ENCODE measurements at regions not wholly inside any gene's neighbourhood (a gene's known extent, or its start where the extent isn't known, plus 50 kb on each side); places are given as distances from the start of the nearest gene placed in this dataset.

- H3K4me1 ChIP-seq, result peaks cover 0 to 21% (median 17%) of the 10 kb centered on the region in 4 donors
- H3K27ac ChIP-seq, result no peak overlapping the region
- H3K9me3 ChIP-seq, result no peaks in the 10 kb centered on the region
- intact Hi-C loops (cut with DNase I), result no loop called here
- H3K27me3 ChIP-seq, result peaks cover 10 to 43% (median 24%) of the 10 kb centered on the region in 3 donors
- H3K4me3 ChIP-seq, result no peak overlapping the region
- DNase-seq, result no peak
- WGBS, 2 donors, result 32 to 63% methylated on average over 1 of the region's 1 CpG
- H3K36me3 ChIP-seq, result no peaks in the 10 kb centered on the region
- TF ChIP-seq EP300 (IDR thresholded peaks at IDR 0.05) (no peak), POLR2AphosphoS5 (IDR thresholded peaks at IDR 0.05) (no peak), POLR2A (IDR thresholded peaks at IDR 0.05) (no peak)
- TF ChIP-seq, protein P1, sequence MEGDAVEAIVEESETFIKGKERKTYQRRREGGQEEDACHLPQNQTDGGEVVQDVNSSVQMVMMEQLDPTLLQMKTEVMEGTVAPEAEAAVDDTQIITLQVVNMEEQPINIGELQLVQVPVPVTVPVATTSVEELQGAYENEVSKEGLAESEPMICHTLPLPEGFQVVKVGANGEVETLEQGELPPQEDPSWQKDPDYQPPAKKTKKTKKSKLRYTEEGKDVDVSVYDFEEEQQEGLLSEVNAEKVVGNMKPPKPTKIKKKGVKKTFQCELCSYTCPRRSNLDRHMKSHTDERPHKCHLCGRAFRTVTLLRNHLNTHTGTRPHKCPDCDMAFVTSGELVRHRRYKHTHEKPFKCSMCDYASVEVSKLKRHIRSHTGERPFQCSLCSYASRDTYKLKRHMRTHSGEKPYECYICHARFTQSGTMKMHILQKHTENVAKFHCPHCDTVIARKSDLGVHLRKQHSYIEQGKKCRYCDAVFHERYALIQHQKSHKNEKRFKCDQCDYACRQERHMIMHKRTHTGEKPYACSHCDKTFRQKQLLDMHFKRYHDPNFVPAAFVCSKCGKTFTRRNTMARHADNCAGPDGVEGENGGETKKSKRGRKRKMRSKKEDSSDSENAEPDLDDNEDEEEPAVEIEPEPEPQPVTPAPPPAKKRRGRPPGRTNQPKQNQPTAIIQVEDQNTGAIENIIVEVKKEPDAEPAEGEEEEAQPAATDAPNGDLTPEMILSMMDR (IDR thresholded peaks at IDR 0.05), result no peak
These were observed 101.3 kb upstream of the E2F8 start for GRCh38 chr11:19342036-19342435.

DNA sequence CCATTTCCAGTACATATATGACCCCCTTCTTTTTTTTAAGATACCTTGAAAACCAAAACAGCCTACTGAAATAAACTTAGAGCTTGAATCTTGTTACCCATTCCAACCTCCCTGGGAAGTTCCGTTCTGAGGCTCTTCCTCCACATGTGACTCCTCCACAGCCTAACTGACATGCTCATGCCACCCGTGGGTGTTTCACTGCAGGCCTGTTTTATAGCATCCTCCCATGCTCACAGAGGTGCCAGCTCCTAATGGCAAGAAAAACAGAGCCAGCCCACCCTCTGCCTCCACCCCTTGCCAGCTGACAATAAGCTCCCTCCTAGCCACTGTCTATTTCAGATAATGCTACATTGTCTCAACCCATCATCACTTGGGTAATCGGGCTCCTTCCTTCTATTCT is 97.6 kb upstream of the E2F8 start:
- Histone ChIP-seq H3K9me3 (no peaks in the 10 kb centered on the region), H3K27me3 (peaks cover 0 to 17% (median 0%) of the 10 kb centered on the region in 3 donors), H3K4me3 (no peak overlapping the region), H3K4me1 (no peaks in the 10 kb centered on the region), H3K36me3 (no peaks in the 10 kb centered on the region), H3K27ac (no peak overlapping the region)
- WGBS, 2 donors, result 59 to 70% methylated on average over 3 of the region's 3 CpGs
- TF ChIP-seq EP300 (IDR thresholded peaks at IDR 0.05) (no peak), POLR2A (IDR thresholded peaks at IDR 0.05) (no peak), POLR2AphosphoS5 (IDR thresholded peaks at IDR 0.05) (no peak)
- TF ChIP-seq, protein P1 (IDR thresholded peaks at IDR 0.05), result no peak
- intact Hi-C loops (cut with DNase I), result no loop called here
- DNase-seq, result no peak

DNA sequence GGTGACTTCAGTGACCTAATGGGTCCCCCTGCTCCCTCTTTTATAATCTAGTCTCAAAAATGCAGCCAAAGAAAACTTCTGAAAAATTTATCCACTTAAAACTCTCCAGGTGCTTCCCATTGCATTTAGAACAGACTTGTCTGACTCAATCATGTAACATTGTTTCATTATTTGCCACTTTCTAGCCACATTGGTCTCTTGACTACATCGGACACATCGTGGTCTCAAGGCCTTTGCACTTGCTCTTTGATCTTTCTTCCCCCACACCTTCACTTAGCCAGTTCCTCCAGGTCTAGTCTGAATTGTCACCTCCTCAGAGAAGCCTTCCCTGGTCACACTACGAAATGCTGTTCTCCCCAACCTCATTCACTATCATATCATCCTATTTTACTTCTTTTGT is 97.0 kb upstream of the E2F8 start:
- Histone ChIP-seq H3K9me3 (no peaks in the 10 kb centered on the region), H3K4me3 (no peak overlapping the region), H3K36me3 (no peaks in the 10 kb centered on the region), H3K4me1 (no peaks in the 10 kb centered on the region), H3K27ac (no peak overlapping the region), H3K27me3 (peaks cover 0 to 15% (median 0%) of the 10 kb centered on the region in 3 donors)
- DNase-seq, result no peak
- WGBS, 2 donors, result 75% methylated on average over 3 of the region's 3 CpGs
- TF ChIP-seq, protein P1 (IDR thresholded peaks at IDR 0.05), result no peak
- TF ChIP-seq EP300 (IDR thresholded peaks at IDR 0.05) (no peak), POLR2AphosphoS5 (IDR thresholded peaks at IDR 0.05) (no peak), POLR2A (IDR thresholded peaks at IDR 0.05) (no peak)
- intact Hi-C loops (cut with DNase I), result no loop called here

DNA sequence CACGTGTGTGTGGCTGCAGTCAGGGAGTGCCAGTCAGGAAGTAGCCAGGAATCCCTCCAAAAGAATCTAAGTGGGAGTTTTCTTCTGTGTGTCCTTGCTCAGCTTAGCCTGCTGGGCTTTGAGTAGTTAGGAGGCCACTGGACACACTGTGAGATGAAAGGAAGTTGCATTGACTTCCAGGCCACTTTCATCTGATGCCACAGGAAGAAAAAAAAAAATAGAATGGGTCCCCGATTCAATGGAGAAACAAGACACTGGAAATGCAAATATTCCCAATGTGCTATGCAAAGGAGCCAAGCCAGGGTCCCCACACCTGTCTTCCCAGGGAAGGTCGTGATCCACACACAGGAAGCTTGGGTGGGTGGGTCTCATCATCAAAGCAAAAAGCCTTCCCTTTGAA is 95.6 kb upstream of the E2F8 start:
- Histone ChIP-seq H3K9me3 (no peaks in the 10 kb centered on the region), H3K27ac (no peak overlapping the region), H3K27me3 (peaks cover 0 to 15% (median 0%) of the 10 kb centered on the region in 3 donors), H3K4me1 (no peaks in the 10 kb centered on the region), H3K4me3 (no peak overlapping the region), H3K36me3 (no peaks in the 10 kb centered on the region)
- no peak for TF ChIP-seq EP300 (IDR thresholded peaks at IDR 0.05)
- no peak for TF ChIP-seq POLR2AphosphoS5 (IDR thresholded peaks at IDR 0.05)
- TF ChIP-seq POLR2A (IDR thresholded peaks at IDR 0.05), result no peak
- TF ChIP-seq, protein P1 (IDR thresholded peaks at IDR 0.05), result no peak
- intact Hi-C loops (cut with DNase I), result no loop called here
- no peak for DNase-seq
- WGBS, 2 donors, result 40 to 48% methylated on average over 3 of the region's 3 CpGs

DNA sequence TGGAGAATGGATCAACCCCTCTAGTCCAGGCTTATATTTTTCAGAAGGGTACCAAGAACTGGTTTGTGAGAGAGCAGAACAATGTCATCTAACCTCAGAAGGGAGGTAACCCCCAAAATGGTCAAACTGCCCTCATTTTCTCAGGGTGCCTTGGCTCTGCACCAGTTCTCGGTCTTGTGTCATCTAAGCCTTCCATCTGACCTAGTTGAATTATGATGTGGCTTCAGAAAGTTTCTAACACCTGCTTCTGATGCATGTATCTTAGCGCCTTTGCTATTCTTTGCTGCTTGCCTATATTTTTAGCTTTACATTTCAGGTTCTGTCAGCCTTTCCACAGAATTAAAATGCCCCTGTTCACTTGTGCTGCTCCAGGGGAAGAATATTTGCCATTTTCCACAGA is 91.7 kb upstream of the E2F8 start:
- intact Hi-C loops (cut with DNase I), result no loop called here
- no peak for DNase-seq
- Histone ChIP-seq H3K9me3 (no peaks in the 10 kb centered on the region), H3K4me1 (no peaks in the 10 kb centered on the region), H3K27ac (no peak overlapping the region), H3K27me3 (peaks cover 0 to 10% (median 0%) of the 10 kb centered on the region in 3 donors), H3K4me3 (no peak overlapping the region), H3K36me3 (no peaks in the 10 kb centered on the region)
- WGBS, 2 donors, result 87 to 96% methylated on average over 2 of the region's 2 CpGs
- TF ChIP-seq EP300 (IDR thresholded peaks at IDR 0.05), result no peak
